ENCODE measurements at regions not wholly inside any gene's neighbourhood (a gene's known extent, or its start where the extent isn't known, plus 50 kb on each side); places are given as distances from the start of the nearest gene placed in this dataset.

DNA sequence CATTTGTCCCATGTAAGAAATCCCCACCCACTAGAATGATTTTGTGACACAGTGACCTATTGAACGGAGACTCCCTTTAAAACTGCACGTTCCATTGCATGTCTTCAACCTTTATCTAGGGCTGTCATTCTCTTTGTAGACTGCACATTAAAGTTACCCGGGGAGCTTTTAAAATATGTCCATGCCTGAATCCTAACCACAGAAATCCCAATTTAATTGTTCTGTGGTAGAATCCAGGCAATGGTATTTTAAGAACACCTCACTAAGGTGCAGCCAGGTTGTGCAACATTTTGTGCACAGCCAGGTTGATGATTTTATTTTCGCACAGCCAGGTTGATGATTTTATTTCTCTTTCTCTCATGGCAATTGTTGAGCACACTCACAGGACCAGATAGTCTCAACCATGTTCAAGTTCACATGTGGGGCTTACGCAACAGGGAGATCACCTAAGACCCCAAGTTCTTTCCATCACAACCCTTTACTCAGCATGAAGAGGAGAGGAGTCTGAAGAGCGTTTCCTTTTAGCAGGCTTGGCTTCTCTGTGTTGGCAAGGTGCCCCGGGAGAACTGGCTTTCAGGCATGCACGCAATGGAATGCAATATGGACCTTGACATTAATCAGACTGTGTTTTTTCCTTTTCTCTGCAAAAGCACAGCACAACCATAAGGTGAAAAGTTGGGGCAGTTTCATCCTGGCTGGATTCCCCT lies 467.3 kb upstream of the ETAA1 start:
- DNase-seq (ENCODE audit: low spot score) (no peak), ATAC-seq (ENCODE audit: low FRiP score) (no peak)
- TF ChIP-seq, protein P1, sequence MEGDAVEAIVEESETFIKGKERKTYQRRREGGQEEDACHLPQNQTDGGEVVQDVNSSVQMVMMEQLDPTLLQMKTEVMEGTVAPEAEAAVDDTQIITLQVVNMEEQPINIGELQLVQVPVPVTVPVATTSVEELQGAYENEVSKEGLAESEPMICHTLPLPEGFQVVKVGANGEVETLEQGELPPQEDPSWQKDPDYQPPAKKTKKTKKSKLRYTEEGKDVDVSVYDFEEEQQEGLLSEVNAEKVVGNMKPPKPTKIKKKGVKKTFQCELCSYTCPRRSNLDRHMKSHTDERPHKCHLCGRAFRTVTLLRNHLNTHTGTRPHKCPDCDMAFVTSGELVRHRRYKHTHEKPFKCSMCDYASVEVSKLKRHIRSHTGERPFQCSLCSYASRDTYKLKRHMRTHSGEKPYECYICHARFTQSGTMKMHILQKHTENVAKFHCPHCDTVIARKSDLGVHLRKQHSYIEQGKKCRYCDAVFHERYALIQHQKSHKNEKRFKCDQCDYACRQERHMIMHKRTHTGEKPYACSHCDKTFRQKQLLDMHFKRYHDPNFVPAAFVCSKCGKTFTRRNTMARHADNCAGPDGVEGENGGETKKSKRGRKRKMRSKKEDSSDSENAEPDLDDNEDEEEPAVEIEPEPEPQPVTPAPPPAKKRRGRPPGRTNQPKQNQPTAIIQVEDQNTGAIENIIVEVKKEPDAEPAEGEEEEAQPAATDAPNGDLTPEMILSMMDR (IDR thresholded peaks at IDR 0.05): no peak

- TF ChIP-seq, protein P1 (IDR thresholded peaks at IDR 0.05): no peak
- no peak for ATAC-seq (ENCODE audit: low FRiP score)
- DNase-seq (ENCODE audit: low spot score): no peak
Observed at GRCh38 chr2:66930339-66931220, 466.6 kb upstream of the ETAA1 start.

DNA sequence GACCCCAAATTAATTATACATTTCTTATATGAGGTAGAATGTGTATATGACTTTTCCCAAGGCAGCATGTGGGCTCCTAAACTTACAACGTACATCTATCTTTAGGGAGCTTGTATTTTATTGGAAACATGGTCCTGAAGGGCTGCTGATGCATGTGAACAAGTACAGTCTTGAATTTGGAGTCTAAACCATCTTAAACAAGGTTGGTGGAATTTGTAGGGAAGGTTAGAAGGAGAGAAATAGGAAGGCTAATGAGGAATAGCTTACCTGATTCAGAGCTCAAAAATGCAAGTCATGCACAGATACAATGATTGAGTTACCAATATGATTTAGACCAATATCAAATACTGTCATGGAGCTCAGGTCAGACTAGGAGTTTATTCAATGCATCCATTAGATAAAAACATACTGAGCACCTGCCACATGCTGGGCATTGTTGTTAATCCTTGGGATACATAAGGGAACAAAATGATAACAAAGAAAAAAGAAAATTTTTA lies 458.6 kb upstream of the ETAA1 start:
- TF ChIP-seq, protein P1 (IDR thresholded peaks at IDR 0.05): no peak
- no peak for ATAC-seq (ENCODE audit: low FRiP score)

GRCh38 chr2:66940080-66940479 lies 457.1 kb upstream of the ETAA1 start:
- no peak for ATAC-seq (ENCODE audit: low FRiP score)
- TF ChIP-seq, protein P1 (IDR thresholded peaks at IDR 0.05): no peak

More for the DNA sequence above, 458.6 kb upstream of the ETAA1 start:
- DNase-seq (ENCODE audit: low spot score): no peak

GRCh38 chr2:66948234-66948633 lies 448.9 kb upstream of the ETAA1 start:
- TF ChIP-seq, protein P1 (IDR thresholded peaks at IDR 0.05): no peak
- ATAC-seq (ENCODE audit: low FRiP score) (no peak), DNase-seq (ENCODE audit: low spot score) (no peak)

More at GRCh38 chr2:66940080-66940479, 457.1 kb upstream of the ETAA1 start:
- DNase-seq (ENCODE audit: low spot score): no peak

DNA sequence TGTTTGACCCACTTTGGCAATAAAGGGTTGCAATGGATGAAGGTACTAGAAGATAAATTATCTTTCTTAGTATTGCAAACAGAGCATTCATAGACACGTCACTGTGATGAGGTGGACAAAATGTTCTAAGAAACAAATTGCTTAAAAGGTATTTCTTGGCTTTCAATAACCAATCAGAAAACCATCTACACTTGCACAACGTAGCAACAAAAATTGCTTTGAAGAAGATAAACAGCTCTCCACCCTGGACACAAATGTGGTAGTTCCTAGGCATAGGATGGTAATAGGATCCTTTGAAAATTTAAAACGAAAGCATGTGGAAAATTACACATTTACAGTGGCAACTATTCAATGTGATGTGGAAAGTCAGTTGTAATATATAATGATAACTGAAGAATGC lies 439.9 kb upstream of the ETAA1 start:
- no peak for DNase-seq (ENCODE audit: low spot score)

More for the DNA sequence above, 439.9 kb upstream of the ETAA1 start:
- ATAC-seq (ENCODE audit: low FRiP score): peak; percentile 88
- TF ChIP-seq, protein P1 (IDR thresholded peaks at IDR 0.05): no peak
